Stimulated activated memory B cell treated with anti-CD40 and anti-IgM and Interleukin-4, amounts not matched to agents 10 μg/mL and 1 μg/mL and 100 μg/mL, for 72 hours (primary cell): ENCODE measurements at regions not wholly inside any gene's neighbourhood (a gene's known extent, or its start where the extent isn't known, plus 50 kb on each side); places are given as distances from the start of the nearest gene placed in this dataset.
"Not testable (repeated sequence)": the region's sequence is repeated elsewhere in the genome, so short reads cannot be mapped to it uniquely, and the experiment has no call there.

ENCODE experiments used
- ATAC-seq: fragments of 150-1000 bp; cut with Tn5 transposase; 2 replicates; pipeline ENCODE4 v1.10.0; 2021
- H3K27ac Mint-ChIP-seq: one replicate; pipeline ENCODE4 v1.8.0; 2022; ENCODE audit warnings: mild to moderate bottlenecking, mixed read lengths
- H3K27me3 Mint-ChIP-seq: one replicate; pipeline ENCODE4 v1.8.0; 2022; ENCODE audit warnings: mixed read lengths
- H3K36me3 Mint-ChIP-seq: one replicate; pipeline ENCODE4 v1.8.0; 2022; ENCODE audit warnings: mixed read lengths
- H3K4me1 Mint-ChIP-seq: one replicate; pipeline ENCODE4 v1.8.0; 2022; ENCODE audit warnings: mixed read lengths
- H3K4me3 Mint-ChIP-seq: one replicate; pipeline ENCODE4 v1.8.0; 2022; ENCODE audit warnings: mild to moderate bottlenecking, moderate library complexity, mixed read lengths
- H3K9me3 Mint-ChIP-seq: one replicate; pipeline ENCODE4 v1.8.0; 2022; ENCODE audit warnings: mixed read lengths

DNA sequence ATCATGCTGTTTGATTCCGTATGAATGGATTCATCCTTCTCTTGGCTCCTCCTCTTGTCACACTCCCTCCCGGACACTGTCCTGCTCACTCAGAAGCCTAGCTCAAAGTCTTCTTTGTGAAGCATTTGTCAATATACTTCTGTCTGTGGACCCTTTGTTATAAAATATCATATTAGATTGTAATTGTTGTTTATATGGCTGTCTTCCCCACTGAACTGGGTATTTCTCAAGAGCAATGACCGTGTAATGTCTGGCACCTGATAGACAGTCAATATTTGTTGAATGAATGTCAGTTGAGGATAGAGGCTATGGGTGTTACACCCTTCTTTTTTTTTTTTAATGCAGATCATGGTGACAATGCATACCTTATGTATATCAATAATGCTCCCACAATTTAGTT, 335.3 kb downstream of the SOX4 start:
- no peaks in the 10 kb centered on the region for H3K27me3 Mint-ChIP-seq
- H3K27ac Mint-ChIP-seq, result no peak overlapping the region
- H3K36me3 Mint-ChIP-seq, result no peaks in the 10 kb centered on the region
- H3K4me1 Mint-ChIP-seq, result no peaks in the 10 kb centered on the region
- no peak overlapping the region for H3K4me3 Mint-ChIP-seq
- no peak for ATAC-seq
- peaks cover 7% of the 10 kb centered on the region for H3K9me3 Mint-ChIP-seq

DNA sequence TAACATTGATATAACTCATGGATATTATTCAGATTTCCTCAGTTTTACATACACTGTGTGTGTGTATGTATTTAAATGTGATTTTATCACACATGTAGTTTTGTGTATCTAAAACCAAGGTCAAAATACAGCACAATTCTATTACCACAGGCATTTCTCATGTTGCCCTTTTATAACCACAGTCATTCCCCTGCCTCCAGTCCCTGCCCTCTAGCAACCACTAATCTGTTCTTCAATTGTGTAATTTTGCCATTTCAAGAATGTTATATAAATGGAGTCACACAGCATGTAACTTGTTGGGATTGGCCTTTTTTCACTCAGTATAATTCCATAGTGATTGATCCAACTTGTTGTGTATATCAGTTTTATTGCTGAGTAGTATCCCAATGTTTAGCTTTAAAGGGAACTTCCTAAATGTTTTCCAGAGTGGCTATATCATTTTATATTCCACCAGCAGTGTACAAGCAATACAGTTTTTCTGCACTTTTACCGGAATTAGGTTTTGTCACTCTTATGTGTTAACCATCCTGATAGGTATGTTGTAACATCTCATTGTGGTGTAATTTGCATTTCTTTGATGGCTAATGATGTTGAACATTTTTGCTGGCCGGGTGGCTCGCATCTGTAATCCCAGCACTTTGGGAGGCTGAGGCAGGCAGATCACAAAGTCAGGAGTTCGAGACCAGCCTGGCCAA, 338.2 kb downstream of the SOX4 start:
- Mint-ChIP-seq H3K27me3 (no peaks in the 10 kb centered on the region), H3K27ac (no peak overlapping the region), H3K36me3 (no peaks in the 10 kb centered on the region), H3K4me3 (no peak overlapping the region), H3K9me3 (peaks cover 6% of the 10 kb centered on the region), H3K4me1 (no peaks in the 10 kb centered on the region)
- ATAC-seq, result no peak

DNA sequence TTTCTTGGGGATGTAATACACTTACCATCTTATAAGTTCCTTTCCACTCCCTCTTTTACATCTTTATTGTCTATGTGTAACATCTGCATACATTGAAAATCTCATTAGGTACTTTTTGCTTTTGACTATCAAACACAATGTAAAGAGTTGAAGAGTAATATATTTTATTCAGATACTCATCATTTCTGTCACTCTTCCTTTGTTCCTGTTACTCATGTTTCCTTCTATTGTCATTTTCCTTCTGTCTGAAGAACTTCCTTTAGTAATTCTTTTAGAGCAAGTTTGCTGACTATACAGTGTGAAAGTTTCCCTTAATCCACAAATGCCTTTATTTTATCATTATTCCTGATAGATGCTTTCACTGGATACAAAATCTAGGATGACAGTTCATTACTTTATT, 339.8 kb downstream of the SOX4 start:
- no peak overlapping the region for H3K27ac Mint-ChIP-seq
- ATAC-seq, result no peak
- no peaks in the 10 kb centered on the region for H3K36me3 Mint-ChIP-seq
- H3K4me1 Mint-ChIP-seq, result no peaks in the 10 kb centered on the region
- H3K9me3 Mint-ChIP-seq, result peaks cover 6% of the 10 kb centered on the region
- H3K4me3 Mint-ChIP-seq, result no peak overlapping the region
- H3K27me3 Mint-ChIP-seq, result no peaks in the 10 kb centered on the region

DNA sequence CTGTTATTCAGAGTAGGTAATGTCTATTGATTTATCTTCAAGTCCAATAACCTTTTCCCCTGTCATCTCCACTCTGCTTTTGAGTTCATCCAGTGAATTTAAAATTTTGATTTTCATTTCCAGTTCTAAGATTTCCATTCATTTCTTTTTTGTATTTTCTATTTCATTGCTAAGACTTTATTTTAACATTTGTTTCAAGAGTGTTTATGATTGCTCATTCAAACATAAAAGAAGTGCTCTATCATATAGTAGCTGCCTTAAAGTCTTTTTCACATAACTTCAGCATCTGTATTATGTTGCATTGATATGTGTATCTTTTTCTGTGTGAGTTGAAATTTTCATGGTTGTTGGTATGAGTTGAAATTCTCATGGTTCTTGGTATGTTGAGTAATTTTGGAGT, 341.6 kb downstream of the SOX4 start:
- ATAC-seq, result no peak
- H3K36me3 Mint-ChIP-seq, result no peaks in the 10 kb centered on the region
- H3K4me1 Mint-ChIP-seq, result no peaks in the 10 kb centered on the region
- no peaks in the 10 kb centered on the region for H3K27me3 Mint-ChIP-seq
- H3K27ac Mint-ChIP-seq, result no peak overlapping the region
- H3K9me3 Mint-ChIP-seq, result peaks cover 3% of the 10 kb centered on the region
- no peak overlapping the region for H3K4me3 Mint-ChIP-seq

DNA sequence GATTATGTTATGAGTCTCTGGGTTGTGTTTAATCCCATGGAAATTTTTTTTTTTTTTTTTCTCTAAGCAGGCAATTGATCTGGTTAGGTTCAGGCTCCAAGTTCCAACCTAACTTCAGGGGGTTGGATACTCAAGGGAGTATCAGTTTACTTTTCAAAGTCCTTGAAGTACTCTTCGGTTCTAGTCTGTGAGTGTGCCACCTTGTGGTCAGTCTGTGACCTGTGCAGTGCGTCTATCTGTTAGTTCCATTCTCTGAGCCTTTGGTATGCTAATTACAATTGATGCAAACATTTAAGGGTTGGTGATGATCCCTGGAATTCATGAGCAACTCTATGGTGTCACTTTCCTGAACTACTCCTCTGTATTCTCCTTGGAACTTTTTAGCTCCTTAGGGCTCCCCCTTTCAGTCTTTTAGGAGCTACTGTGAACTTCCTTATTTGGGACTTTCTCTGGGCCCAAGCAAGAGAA, 342.0 kb downstream of the SOX4 start:
- Mint-ChIP-seq H3K4me3 (no peak overlapping the region), H3K27ac (no peak overlapping the region), H3K9me3 (peaks cover 3% of the 10 kb centered on the region), H3K4me1 (no peaks in the 10 kb centered on the region), H3K27me3 (no peaks in the 10 kb centered on the region), H3K36me3 (no peaks in the 10 kb centered on the region)
- ATAC-seq, result no peak

DNA sequence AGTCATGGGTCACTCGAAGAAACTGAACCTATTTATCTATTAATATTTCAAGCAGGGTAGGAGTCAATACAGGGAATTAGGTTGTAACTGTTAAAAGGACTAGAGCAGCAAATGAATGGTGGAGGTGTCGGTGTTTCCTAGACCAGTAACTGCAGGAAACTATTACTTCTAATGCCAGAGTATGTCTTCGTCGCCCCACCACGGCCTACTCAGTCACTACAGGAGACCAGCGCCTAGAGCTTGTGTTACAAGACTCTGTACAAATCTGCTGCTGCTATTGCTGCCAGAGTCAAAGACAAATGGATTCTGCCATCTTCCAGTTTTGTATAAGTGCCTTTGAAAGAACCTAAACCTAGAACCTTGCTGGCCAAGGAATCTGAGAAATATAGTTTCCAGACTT, 343.9 kb downstream of the SOX4 start:
- no peak overlapping the region for H3K4me3 Mint-ChIP-seq
- no peak overlapping the region for H3K27ac Mint-ChIP-seq
- H3K36me3 Mint-ChIP-seq, result no peaks in the 10 kb centered on the region
- H3K27me3 Mint-ChIP-seq, result no peaks in the 10 kb centered on the region
- peaks cover 3% of the 10 kb centered on the region for H3K9me3 Mint-ChIP-seq
- ATAC-seq, result no peak
- H3K4me1 Mint-ChIP-seq, result no peaks in the 10 kb centered on the region

DNA sequence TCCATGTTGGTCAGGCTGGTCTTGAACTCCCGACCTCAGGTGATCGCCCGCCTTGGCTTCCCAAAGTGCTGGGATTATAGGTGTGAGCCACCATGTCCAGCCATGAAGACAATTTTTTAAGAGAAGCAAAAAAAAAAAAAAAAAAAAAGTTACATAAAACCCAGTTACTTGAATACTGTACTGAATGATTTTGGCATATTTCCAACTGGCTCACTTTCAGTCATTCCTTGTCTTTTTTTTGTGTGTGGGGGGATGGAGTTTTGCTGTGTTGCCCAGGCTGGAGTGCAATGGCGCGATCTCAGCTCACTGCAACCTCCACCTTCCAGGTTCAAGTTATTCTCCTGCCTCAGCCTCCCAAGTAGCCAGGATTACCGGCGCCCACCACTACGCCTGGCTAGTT, 345.5 kb downstream of the SOX4 start:
- H3K4me1 Mint-ChIP-seq, ATAC-seq, H3K27ac Mint-ChIP-seq, H3K4me3 Mint-ChIP-seq, H3K27me3 Mint-ChIP-seq, H3K9me3 Mint-ChIP-seq, H3K36me3 Mint-ChIP-seq: not testable (repeated sequence)

DNA sequence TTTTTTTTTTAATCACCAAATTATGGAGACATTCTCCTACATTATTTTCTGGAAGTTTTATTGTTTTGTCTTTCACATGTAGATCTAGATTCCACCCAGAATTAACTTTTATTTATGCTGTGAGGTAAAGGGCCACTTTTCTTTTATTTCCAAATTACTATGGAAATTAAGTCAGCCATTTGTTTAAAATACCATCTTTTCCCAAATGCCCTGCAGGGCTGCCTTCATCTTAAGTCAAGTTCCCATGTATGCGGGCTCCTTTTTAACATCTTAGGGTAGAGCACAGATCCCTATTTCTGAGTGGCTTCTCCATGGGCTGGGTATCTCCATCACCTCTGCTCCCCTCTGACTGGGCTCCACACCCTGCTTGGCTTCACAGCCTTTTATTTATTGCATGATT, 348.4 kb downstream of the SOX4 start:
- Mint-ChIP-seq H3K27ac (no peak overlapping the region), H3K9me3 (no peaks in the 10 kb centered on the region), H3K4me1 (no peaks in the 10 kb centered on the region), H3K36me3 (no peaks in the 10 kb centered on the region), H3K4me3 (no peak overlapping the region), H3K27me3 (no peaks in the 10 kb centered on the region)
- no peak for ATAC-seq

DNA sequence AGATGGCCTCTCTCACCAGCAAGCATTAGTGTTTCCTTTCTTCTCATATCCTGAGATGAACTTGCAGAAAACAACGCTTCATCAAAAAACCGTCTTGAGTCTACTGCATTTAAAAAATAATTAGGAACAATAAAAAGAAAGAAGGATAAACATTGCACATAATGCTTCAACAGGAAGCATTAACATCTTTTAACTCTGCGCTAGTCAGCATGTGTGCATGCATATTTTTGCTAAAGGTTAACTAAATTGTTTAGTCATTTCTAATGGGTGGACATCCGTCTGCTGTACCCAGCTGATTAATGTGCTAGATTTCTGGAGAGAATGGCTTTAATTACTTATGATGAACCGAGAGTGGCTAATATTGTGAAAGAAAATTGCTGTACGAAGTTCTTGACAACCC, 349.3 kb downstream of the SOX4 start:
- Mint-ChIP-seq H3K27ac (no peak overlapping the region), H3K9me3 (no peaks in the 10 kb centered on the region), H3K4me1 (no peaks in the 10 kb centered on the region), H3K36me3 (no peaks in the 10 kb centered on the region), H3K27me3 (no peaks in the 10 kb centered on the region), H3K4me3 (no peak overlapping the region)
- no peak for ATAC-seq

DNA sequence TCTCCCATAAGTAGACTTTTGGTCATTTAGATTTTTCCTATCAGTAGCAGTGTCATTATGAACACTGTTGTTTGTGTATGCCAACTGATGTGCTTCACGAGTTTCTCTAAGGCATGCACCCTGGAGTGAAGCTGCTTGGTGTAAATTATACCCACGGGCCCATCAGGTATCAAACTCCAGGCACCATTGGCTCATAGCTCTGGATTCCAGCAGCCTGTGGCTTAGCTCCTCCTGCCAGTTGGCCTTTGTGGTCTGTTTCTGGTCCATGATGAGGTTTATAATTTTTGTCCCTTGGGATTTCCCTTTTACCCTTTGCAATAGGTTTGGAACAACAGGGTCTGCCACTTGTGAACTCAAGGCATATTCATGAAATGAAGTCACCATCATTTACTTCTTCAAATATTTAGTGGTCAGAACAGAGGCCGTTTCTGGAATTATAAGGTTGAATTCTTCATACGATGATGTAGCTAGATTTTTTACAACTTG, 350.5 kb downstream of the PRL start:
- no peaks in the 10 kb centered on the region for H3K4me1 Mint-ChIP-seq
- no peak overlapping the region for H3K4me3 Mint-ChIP-seq
- H3K27ac Mint-ChIP-seq, result no peak overlapping the region
- no peaks in the 10 kb centered on the region for H3K36me3 Mint-ChIP-seq
- ATAC-seq, result no peak
- no peaks in the 10 kb centered on the region for H3K9me3 Mint-ChIP-seq
- H3K27me3 Mint-ChIP-seq, result no peaks in the 10 kb centered on the region

DNA sequence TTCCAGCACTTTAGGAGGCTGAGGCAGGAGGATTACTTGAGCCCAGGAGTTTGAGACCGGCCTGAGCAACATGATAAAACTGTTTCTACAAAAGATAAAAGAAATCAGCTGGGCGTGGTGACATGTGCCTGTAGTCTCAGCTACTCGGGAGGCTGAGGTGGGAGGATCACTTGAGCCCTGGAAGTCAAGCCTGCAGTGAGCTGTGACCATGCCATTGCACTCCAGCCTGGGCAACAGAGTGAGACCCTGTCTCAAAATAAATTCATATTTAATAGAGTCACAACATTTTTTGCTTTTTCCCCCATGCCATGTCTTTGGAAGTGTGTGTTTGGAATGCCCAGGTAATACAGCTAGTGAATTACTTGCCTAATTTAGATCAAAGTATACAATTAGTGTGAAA, 349.6 kb downstream of the PRL start:
- not testable (repeated sequence) for H3K4me1 Mint-ChIP-seq, H3K36me3 Mint-ChIP-seq, H3K4me3 Mint-ChIP-seq, H3K27me3 Mint-ChIP-seq, H3K9me3 Mint-ChIP-seq, ATAC-seq, H3K27ac Mint-ChIP-seq

DNA sequence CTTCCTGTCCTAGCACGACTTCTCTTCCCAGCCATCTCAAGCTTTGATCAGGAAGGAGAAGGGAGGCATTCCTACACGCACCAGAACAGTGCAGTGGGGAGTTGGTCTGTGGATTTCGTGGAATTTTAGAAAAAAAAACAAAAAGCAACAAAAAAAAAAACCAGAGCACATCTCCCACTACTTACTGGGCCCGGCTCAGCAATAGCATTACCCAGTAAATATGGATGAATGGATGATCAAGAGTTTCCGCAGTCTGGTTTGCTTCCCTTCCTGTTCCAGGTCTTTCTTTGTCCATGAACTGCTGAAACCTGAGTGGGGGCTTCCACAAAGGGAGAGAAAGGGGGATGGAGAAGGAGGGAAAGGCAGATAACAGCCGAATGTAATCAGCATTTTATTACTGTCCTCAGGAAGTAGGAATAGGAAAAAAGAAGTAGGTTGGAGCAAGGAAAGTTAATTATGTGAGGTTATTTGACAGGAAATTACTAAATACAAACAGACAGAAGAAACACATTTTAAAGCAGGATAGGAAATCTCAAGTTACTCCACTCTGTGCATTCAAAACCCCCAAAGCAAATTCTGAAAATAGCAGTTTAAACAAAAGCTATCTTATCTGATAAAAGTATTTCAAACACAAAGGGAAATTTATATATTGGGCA, 349.0 kb downstream of the PRL start:
- Mint-ChIP-seq H3K36me3 (no peaks in the 10 kb centered on the region), H3K27ac (no peak overlapping the region), H3K9me3 (no peaks in the 10 kb centered on the region)

DNA sequence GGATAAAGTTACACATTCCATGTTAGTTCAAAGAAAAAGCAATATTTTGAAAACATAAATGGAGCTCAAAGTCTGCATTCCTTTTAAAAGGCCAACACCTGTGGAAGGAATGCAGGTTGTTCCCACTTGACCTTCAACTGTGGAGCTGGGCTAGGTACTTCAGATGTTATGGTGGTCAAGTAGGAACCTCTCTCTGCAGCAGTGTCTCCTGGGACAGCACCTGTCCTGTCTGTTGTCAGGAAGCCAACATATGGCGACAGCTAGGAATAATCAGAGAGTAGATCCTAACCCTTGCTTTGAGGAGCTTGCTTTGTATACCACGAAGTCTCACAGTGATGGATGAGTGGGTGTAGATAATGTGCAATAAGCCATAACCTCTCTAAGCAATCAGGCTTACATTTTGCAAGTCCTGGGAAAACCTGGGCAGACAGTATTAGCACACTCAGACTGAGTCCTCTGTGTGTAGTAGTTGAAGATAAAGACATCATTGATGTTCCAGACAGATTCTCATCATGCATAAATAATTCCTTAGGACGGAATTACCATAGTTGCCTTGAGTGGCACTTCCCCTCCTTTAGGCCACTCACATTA, 347.5 kb downstream of the PRL start:
- Mint-ChIP-seq H3K36me3 (no peaks in the 10 kb centered on the region), H3K9me3 (no peaks in the 10 kb centered on the region), H3K4me3 (no peak overlapping the region), H3K27me3 (no peaks in the 10 kb centered on the region), H3K27ac (no peak overlapping the region), H3K4me1 (no peaks in the 10 kb centered on the region)
- no peak for ATAC-seq

More for the DNA sequence above, 349.0 kb downstream of the PRL start:
- H3K4me3 Mint-ChIP-seq, result no peak overlapping the region
- ATAC-seq, result no peak
- H3K4me1 Mint-ChIP-seq, result no peaks in the 10 kb centered on the region
- H3K27me3 Mint-ChIP-seq, result no peaks in the 10 kb centered on the region

DNA sequence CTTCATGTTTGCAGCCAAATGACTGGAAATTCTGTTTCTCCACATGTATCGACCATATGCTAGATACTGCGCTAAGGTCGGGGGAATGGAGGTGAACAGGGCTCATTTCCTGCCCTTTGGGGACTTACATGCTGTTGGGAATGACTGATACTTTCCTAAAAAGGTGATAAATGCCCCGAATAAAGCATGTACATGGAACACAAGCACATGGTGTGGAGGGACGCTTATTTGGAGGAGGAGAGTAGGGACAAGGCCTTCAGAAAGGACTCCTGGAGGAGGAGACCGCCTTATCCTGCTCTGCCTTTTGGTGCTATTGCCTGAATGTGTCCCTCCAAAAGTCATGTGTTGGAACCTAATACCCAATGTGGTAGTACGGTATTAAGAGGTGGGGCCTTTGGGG, 344.5 kb downstream of the PRL start:
- Mint-ChIP-seq H3K9me3 (peaks cover 7% of the 10 kb centered on the region), H3K27me3 (no peaks in the 10 kb centered on the region), H3K4me3 (no peak overlapping the region), H3K4me1 (no peaks in the 10 kb centered on the region), H3K27ac (no peak overlapping the region), H3K36me3 (no peaks in the 10 kb centered on the region)
- ATAC-seq, result no peak

DNA sequence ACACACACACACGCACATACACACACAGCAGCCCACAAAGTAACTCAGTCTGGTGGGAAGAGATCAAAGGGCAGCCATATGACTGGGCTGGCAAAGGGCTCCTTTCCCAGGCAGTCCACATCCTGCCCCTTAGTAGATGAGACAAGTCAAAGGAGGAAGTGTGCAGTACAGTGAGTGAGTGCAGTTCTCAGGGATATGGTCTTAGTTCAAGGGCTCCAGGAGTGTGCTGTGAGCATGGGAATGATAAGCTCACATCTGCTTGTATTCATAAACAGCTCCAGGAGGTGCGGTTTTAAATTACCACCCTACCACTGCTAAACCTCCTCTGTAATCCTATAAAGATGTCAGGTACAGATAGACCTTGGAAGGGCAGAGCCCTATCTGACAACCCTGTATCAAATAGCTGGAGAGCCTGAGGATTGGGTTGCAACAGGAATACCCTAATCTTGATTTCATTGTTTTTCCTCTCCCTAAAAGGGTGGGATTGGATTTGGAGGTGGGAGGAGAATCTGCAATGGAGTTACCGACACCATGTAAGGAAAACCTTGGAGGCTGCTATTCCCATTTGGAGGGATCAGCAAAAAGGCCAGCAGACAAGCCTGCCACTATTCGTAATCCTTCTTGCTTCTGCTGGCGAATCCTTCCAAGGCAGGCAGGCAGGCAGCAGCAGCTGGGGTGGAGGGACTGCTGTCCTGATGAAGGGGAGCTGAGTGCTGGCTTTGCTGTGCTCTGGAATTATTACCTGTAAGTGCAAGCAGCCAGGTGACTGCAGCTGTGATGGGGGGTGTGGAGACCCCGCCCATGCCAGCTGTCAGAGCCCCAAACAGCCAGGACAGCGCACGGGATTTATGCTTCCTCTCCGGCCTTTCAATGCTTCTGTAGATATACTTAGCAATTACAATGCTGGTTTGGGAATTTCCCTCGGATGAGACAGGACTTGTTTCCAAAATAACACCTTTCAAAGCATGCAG, 342.7 kb downstream of the PRL start:
- Mint-ChIP-seq H3K27me3 (no peaks in the 10 kb centered on the region), H3K36me3 (no peaks in the 10 kb centered on the region), H3K27ac (no peak overlapping the region), H3K9me3 (peaks cover 10% of the 10 kb centered on the region), H3K4me3 (no peak overlapping the region), H3K4me1 (no peaks in the 10 kb centered on the region)
- no peak for ATAC-seq
